ENCODE measurements at regions not wholly inside any gene's neighbourhood (a gene's known extent, or its start where the extent isn't known, plus 50 kb on each side); places are given as distances from the start of the nearest gene placed in this dataset.
"Not testable (repeated sequence)": the region's sequence is repeated elsewhere in the genome, so short reads cannot be mapped to it uniquely, and the experiment has no call there.

DNA sequence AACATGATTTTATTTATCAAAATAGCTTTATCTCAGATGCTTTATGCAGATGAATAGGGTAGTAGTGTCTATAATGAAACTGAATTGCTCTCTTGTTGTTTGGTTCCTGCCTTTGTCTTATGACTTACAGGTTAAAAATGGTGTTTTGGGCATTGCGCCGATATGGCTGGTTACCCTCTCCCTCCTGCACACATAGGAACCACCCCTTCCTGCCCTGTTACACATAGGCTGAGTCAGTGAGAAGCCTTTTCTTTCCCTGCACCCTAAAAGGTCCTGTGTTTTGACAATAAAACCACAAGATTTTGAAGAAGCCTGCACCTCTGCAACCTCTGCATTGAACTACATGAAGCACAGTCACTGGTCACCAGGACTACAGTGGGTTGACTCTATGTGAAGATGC is 655.8 kb upstream of the ANKRD30A start:
- DNase-seq (ENCODE audit: insufficient read length) (no peak), FAIRE-seq (no peak)
- no peak for TF ChIP-seq TAF1 (IDR thresholded peaks at IDR 0.05; ENCODE audit: borderline replicate concordance, low read depth, low read length)
- no peak for TF ChIP-seq POLR2AphosphoS5 (IDR thresholded peaks at IDR 0.05; ENCODE audit: low read depth, low read length)
- TF ChIP-seq POLR2A (IDR thresholded peaks at IDR 0.05; ENCODE audit: low read depth, low read length) = no peak

DNA sequence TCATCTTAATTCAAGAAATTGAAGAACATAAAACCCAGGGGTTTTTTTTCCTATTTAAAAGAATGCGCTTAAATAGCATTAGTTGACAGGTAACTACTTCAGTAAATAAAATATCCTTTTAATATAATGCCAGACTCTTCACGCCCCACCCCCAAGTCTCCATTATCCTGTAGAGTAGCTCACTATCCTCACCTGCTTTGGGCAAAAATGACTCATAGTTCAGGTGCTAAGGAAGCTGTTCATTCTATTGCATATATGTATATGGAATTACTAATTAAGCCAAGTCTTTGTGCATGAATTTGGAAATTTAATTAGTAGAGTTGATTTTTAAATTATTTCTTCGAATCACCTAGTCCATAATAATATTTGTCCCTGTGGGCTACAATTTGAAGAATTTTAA is 656.8 kb upstream of the ANKRD30A start:
- DNase-seq (ENCODE audit: insufficient read length) (no peak), FAIRE-seq (no peak)
- TF ChIP-seq POLR2A (IDR thresholded peaks at IDR 0.05; ENCODE audit: low read depth, low read length) = no peak
- TF ChIP-seq POLR2AphosphoS5 (IDR thresholded peaks at IDR 0.05; ENCODE audit: low read depth, low read length) = no peak
- TF ChIP-seq TAF1 (IDR thresholded peaks at IDR 0.05; ENCODE audit: borderline replicate concordance, low read depth, low read length) = no peak

DNA sequence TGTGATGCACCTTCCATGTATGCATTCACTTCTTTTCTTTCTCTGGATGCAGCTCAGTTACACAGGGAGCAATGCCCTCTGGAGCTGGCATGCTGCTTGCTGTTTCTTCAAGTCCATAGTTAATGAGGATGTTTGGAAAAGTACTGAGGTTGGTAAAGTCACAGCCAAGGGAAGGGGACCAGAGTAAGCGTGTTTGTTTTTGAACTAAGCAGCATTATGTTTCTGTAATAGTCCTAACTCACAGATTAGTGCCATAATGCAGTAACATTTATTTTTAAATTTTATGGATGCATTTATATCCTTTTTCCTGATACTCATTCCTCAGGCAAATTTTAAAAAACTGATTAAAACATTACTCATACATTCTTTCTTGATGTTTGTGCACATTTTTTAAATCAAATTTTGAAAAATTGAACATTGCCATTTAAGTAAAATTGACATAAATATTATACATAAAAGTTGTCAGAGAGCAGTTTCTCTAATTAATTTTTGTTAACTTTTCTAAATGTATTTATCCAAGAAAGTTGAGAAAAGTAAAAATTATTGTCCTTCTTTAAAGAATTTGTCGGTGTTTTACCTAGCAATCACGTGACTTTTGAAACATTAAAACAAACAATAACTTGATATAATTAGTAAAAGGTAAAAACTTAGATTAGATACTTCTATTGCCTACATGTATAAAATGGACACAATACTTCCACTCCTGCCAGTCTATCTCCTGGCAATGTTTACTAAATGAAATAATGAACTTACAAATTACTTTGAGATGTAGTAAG is 659.6 kb upstream of the ANKRD30A start:
- FAIRE-seq (no peak), DNase-seq (ENCODE audit: insufficient read length) (no peak)
- no peak for TF ChIP-seq POLR2AphosphoS5 (IDR thresholded peaks at IDR 0.05; ENCODE audit: low read depth, low read length)
- no peak for TF ChIP-seq POLR2A (IDR thresholded peaks at IDR 0.05; ENCODE audit: low read depth, low read length)
- no peak for TF ChIP-seq TAF1 (IDR thresholded peaks at IDR 0.05; ENCODE audit: borderline replicate concordance, low read depth, low read length)

DNA sequence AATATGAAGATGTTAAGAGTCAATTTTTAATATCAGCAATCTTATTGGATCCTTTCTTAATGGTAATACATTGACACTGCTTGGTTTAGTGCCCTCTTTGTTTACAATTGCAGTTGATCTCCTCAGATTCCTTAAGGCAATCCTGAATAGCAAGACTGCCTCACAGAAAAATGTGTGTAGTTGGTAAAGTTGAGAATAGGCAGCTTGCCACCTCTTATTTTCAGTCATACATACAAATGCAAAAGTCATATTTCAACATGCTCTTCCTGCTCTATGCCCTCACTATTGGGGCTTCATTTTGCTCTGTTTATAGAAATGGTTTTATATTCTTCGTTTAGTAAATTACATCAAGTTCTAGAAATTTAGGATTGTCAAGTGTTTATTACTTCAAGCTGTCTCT is 661.1 kb upstream of the ANKRD30A start:
- TF ChIP-seq TAF1 (IDR thresholded peaks at IDR 0.05; ENCODE audit: borderline replicate concordance, low read depth, low read length) (no peak), POLR2AphosphoS5 (IDR thresholded peaks at IDR 0.05; ENCODE audit: low read depth, low read length) (no peak), POLR2A (IDR thresholded peaks at IDR 0.05; ENCODE audit: low read depth, low read length) (no peak)
- DNase-seq (ENCODE audit: insufficient read length) (no peak), FAIRE-seq (no peak)

DNA sequence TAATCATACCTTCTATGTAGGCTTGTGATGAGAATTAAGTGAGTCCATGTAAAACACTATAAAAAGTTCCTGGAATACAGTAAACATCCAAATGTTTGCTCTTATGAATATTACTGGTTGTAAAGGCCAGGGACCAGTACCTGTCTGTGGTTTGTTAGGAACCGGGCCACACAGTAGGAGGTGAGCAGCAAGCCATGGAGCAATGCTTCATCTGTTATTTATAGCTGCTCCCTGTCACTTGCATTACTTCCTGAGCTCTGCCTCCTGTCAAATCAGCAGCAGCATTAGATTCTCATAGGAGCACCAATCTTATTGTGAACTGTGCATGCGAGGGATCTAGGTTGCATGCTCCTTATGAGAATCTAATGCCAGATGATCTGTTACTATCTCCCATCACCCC is 662.0 kb upstream of the ANKRD30A start:
- DNase-seq (ENCODE audit: insufficient read length) (no peak), FAIRE-seq (no peak)
- TF ChIP-seq POLR2AphosphoS5 (IDR thresholded peaks at IDR 0.05; ENCODE audit: low read depth, low read length) (no peak), POLR2A (IDR thresholded peaks at IDR 0.05; ENCODE audit: low read depth, low read length) (no peak), TAF1 (IDR thresholded peaks at IDR 0.05; ENCODE audit: borderline replicate concordance, low read depth, low read length) (no peak)

DNA sequence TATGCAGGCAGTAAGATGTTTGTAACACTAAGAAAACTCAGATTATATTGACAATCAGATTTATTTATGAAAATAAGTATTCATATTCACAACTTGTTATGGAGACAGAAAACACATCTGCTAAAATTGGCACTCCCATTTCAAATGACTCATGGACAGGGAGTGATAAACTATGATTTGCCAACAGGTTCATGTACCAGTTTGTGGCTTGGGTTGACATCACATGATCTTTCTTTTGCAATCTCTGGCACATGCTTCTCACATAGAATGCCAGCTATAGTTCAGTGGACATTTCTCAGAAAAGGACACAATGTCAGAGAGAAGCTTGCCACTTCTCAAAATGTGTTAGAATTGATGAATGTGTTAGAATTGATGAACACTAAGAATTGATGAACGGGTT is 663.2 kb upstream of the ANKRD30A start:
- TF ChIP-seq POLR2AphosphoS5 (IDR thresholded peaks at IDR 0.05; ENCODE audit: low read depth, low read length) (no peak), POLR2A (IDR thresholded peaks at IDR 0.05; ENCODE audit: low read depth, low read length) (no peak), TAF1 (IDR thresholded peaks at IDR 0.05; ENCODE audit: borderline replicate concordance, low read depth, low read length) (no peak)
- DNase-seq (ENCODE audit: insufficient read length) (no peak), FAIRE-seq (no peak)

DNA sequence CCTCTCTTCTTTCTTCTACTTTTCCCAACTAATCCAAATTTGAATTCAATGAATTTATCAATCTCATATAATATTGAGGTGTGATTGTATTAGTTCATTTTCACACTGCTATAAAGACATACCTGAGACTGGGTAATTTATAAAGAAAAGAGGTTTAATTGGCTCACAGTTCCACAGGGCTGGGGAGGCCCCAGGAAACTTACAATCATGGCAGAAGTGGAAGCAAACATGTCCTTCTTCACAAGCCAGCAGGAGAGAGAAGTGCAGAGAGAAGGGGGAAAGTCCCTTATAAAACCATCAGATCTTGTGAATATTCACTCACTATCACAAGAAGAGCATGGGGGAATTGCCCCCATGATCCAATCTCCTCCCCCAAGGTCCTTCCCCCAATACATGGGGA is 667.0 kb upstream of the ANKRD30A start:
- FAIRE-seq; DNase-seq (ENCODE audit: insufficient read length): not testable (repeated sequence)

DNA sequence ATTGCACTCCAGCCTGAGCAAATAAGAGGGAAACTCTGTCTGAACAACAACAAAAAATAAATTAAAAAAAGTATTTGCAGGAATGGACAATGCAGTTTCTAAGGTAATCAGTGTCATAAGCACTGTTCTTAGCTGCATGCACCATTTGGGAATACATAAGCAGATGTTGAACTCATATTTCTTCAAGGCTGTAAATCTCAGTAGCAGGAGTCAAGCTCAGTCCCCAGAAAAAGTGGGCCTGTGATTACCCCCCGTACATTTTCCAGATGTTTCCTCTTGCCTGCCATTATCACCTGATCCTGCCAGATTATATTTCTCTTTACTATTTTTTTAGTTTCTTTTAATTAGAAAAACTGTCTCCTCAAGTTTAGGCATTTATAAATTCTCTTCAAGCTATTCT is 667.6 kb upstream of the ANKRD30A start:
- no peak for TF ChIP-seq POLR2AphosphoS5 (IDR thresholded peaks at IDR 0.05; ENCODE audit: low read depth, low read length)
- TF ChIP-seq POLR2A (IDR thresholded peaks at IDR 0.05; ENCODE audit: low read depth, low read length) = no peak
- no peak for TF ChIP-seq TAF1 (IDR thresholded peaks at IDR 0.05; ENCODE audit: borderline replicate concordance, low read depth, low read length)
- DNase-seq (ENCODE audit: insufficient read length) (no peak), FAIRE-seq (no peak)

DNA sequence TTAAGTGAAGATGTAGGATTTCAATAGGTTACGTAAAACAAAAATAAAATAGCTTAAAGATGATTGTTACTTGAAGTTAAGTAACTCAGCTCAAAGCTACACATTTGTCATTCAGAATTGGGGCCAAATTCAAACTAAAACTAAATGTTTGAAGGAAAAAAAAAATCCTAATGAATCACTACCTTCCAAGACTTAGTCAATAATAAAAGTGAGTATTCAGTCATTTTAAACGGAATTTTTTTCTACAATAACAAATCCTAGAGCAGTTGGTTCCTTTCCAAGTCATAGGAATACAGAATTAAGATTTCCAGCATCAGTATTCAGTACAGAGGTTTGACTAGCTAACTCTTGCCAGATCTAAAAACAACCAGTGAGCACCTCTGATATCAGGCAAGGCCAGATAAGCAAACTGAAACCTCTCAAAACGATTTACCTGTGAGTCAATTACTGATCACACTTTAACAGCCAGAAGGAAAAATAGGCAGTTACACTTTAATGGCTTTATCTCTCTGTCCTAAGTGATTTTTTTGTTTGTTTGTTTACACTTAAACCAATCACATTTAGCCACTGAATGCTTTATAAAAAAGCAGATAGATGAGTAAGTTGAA is 669.8 kb upstream of the ANKRD30A start:
- DNase-seq (ENCODE audit: insufficient read length) = no peak
- TF ChIP-seq POLR2AphosphoS5 (IDR thresholded peaks at IDR 0.05; ENCODE audit: low read depth, low read length) = no peak
- no peak for TF ChIP-seq TAF1 (IDR thresholded peaks at IDR 0.05; ENCODE audit: borderline replicate concordance, low read depth, low read length)
- no peak for TF ChIP-seq POLR2A (IDR thresholded peaks at IDR 0.05; ENCODE audit: low read depth, low read length)
- no peak for FAIRE-seq

DNA sequence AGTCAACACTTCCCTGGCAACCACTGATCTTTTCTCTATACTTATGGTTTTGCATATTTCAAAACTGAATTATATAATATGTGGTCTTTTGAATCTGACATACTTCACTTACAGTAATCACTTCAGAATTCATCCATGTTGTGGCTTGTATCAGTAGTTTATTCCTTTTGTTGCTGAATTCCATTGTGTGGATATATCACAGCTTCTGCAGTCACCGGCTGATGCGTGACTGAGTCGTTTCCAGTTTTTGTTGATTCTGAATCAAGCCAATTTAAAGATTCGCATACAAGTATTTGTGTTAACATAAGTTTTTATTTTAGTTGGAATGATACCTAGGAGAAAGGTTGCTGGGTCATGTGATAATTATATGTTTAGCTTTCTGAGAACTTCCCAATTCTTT is 672.5 kb upstream of the ANKRD30A start:
- DNase-seq (ENCODE audit: insufficient read length) (no peak), FAIRE-seq (no peak)
- TF ChIP-seq POLR2A (IDR thresholded peaks at IDR 0.05; ENCODE audit: low read depth, low read length) (no peak), POLR2AphosphoS5 (IDR thresholded peaks at IDR 0.05; ENCODE audit: low read depth, low read length) (no peak), TAF1 (IDR thresholded peaks at IDR 0.05; ENCODE audit: borderline replicate concordance, low read depth, low read length) (no peak)

DNA sequence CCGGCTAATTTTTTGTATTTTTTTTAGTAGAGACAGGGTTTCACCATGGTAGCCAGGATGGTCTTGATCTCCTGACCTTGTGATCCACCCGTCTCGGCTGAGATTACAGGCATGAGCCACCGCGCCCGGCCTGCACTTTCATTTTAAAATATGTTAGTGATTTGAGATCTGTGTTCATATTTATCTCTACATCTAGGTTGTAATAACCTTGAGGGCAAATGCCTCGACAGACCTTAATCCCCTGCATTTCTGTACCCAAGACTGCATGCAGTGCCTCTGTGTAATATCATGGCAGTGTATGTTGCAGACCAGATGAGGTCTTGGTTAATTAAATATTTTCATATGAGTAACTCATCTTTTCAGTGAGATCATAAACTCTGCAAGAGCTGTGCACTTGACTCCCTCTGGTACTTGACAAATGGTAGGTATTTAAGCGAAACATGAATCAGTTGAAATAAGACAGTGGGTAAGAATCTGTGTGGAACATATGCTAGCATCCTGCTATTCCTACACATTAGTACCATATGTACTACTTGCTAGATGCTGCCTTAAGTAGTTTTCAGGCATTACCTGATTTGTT is 673.9 kb upstream of the ANKRD30A start:
- FAIRE-seq (no peak), DNase-seq (ENCODE audit: insufficient read length) (no peak)
- no peak for TF ChIP-seq POLR2AphosphoS5 (IDR thresholded peaks at IDR 0.05; ENCODE audit: low read depth, low read length)
- TF ChIP-seq POLR2A (IDR thresholded peaks at IDR 0.05; ENCODE audit: low read depth, low read length) = no peak
- no peak for TF ChIP-seq TAF1 (IDR thresholded peaks at IDR 0.05; ENCODE audit: borderline replicate concordance, low read depth, low read length)

DNA sequence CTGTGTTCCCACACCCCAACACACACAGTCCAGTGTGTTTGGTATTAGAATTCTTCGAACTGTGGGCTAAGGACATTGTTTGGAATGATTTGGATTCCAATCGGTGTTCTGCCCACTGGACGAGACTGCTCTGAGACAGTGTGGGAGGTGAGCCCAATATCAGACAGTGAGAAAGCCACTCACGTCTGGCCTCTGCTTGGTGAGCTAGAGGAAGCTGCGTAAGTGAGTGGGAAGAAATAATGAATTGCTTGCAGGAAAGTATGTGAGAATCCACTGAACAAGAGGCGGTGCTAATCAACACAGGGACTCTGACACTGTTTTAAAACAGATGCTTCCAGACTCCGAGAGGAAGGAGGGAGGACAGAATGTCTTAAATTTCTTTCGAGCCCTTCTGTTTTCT is 675.0 kb upstream of the ANKRD30A start:
- FAIRE-seq (no peak), DNase-seq (ENCODE audit: insufficient read length) (no peak)
- no peak for TF ChIP-seq TAF1 (IDR thresholded peaks at IDR 0.05; ENCODE audit: borderline replicate concordance, low read depth, low read length)
- TF ChIP-seq POLR2A (IDR thresholded peaks at IDR 0.05; ENCODE audit: low read depth, low read length) = no peak
- no peak for TF ChIP-seq POLR2AphosphoS5 (IDR thresholded peaks at IDR 0.05; ENCODE audit: low read depth, low read length)

Measured in GM12892 (cell line).